HG03571 (cell line): ENCODE measurements at regions not wholly inside any gene's neighbourhood (a gene's known extent, or its start where the extent isn't known, plus 50 kb on each side); places are given as distances from the start of the nearest gene placed in this dataset.

Source experiments
- ATAC-seq: cut with Tn5 transposase; IDR thresholded peaks from one replicate; pipeline ENCODE4 v1.9.1; 2021; ENCODE audit not compliant: unreplicated experiment

DNA sequence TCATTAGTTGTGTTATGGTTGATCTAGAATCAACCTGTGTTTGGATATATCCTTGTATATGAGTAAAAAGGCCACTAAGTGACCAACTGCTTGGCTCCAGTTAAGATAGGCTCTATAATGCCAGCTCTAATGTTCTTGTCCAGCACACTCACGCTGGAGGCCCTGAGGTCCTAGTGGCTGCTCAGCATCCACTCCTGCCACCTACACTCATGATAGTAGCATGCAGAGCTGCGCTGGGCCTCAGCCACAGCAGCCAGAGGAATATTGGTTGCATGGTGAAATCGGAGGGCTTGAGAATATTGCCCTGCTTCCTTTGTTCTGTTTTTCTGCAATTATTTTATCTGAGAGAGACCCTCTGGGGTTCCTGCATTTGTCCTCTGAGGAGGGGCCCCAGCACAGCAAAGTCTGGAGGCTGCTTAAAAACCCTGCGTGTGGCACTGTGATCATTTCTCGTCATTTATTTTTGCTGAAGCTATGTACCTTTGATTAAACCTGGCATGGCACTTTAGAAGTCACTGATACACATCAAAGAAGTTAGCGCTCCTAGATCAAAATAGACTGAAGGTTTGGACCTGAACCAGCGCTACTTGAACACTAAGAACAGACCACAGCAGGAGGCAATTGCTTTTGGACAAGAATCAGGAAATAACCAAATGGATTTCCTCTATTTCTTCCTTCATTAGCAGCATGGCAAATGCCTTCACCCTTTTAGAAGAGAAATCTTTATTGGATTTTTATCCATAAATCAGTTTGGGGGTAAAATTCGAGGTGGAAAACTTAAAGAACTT lies 398.4 kb upstream of the ID4 start:
- no peak for ATAC-seq

GRCh38 chr6:19440531-19440930 lies 396.6 kb upstream of the ID4 start:
- no peak for ATAC-seq

DNA sequence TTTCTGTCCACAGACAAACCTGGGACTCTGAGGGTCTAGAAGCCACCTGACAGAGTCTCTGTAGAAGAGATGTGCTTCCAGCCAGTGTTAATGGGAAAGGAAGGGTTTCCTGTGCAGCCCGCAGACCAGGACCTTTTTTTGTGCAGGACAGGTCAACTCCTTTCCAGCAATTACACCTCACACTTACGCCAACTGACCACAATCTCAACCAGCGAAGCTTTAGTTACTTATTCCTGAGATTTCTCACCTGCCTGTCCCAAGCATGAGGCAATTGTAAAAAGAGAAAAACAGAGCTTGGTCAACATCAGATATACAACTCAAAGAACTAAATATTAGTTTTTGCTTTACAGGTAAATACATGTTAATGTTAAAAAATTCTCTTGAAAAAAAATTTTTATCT lies 393.8 kb upstream of the ID4 start:
- no peak for ATAC-seq

GRCh38 chr6:19444041-19444440 lies 393.1 kb upstream of the ID4 start:
- no peak for ATAC-seq

DNA sequence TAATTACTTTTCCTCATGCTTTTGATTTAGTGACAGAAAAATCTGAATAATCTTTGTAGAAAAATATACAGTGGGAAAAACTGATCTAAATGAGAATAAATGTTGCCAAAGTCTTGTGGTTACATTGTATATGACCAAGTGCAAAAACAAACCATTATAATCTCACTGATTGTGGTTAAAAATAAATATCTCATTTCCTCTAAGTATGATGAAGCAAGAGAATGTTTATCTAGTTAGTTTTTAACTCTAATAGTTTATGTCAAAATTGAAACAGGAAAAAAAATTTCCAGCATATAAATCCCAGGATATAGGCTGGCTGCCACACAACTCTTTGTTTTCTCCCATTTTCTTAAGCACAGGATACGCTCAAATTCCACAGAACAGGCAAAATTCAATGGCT lies 392.7 kb upstream of the ID4 start:
- ATAC-seq, result no peak

- no peak for ATAC-seq
Observed at GRCh38 chr6:19446570-19446969, 390.6 kb upstream of the ID4 start.

- ATAC-seq, result no peak
Observed at GRCh38 chr6:19450651-19451050, 386.5 kb upstream of the ID4 start.

DNA sequence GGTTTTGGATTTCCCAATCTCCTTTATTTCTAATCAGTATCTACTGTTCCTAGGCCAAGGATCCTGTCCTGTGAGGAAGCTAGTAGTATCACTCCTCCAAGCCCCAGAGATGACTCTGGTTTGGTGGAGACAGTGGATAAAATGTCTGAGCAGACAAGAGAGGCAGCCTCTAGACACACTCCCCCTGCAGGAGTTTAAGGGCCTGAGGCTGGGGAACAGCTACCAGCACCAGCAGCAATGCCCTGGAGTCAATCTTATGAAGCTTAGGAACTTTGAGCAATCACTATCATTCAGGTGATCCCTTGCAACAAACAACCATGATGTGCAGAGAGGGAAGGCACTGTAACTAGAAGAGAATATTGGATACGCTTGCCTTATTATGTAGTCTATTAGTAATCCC lies 384.7 kb upstream of the ID4 start:
- ATAC-seq, result no peak

DNA sequence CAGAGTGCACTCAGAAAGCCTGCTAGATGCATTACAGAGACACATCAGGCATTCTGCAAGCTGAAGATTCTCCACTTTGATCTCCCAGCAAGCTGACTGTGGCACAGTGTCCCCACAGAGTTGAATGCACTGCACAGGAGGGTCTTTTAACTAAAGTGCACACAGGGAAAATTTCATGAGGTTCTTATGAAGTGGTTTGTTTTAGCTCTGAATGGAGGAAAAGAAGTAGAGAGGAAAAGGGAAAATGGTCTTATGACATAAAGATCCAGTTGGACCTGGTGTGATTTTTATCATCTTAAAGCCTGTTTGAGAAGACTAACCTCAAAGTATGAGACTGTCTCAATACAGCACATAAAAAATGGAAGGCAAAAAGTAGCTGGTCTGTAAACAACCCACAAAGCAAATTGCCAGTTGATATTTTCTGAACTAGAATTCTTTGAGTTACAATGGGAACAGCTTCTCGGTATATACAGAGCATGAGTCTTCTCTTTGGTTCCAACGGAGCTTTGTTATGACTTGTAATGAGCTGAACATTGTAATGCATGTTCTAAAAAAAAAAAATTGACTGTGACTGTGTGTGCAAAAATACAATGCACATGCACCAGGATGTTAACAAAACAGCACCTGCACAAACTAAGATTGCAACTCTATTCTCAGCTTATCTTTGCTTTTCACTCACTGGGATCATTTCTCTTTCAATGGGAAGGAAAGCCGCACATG lies 383.0 kb upstream of the ID4 start:
- ATAC-seq, result no peak

DNA sequence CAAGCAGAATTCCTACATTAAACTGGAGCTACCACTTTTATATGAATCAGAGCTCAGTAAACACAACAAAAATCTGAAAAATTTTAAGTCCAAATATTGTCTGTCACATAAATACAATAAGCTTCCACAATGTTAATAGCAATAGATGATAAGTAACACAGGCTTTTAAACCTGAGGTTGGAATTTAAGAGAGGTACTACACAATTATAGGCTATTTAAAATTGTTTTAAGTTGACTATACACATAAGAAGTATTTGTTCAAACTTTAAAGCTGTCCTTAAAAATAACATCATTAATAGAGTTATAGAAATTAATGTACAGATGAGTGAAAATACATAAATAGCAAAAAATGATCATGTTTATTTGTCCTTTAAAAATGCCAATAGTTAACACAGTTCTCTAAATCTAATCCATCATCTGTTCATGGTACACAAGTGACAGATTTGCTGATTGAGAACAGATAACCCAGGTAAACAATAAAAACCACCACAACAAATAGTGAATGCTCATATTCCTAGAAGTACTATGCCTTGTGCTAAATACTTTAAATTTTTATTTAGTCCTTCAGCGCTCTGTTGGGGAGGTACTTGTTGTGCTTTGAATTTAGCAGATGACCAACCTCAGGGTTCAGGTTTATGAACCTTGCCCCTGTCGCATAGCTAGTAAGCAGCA lies 382.3 kb upstream of the ID4 start:
- no peak for ATAC-seq

- no peak for ATAC-seq
Observed at GRCh38 chr6:19463250-19463649, 373.9 kb upstream of the ID4 start.

GRCh38 chr6:19463925-19464324 lies 373.2 kb upstream of the ID4 start:
- no peak for ATAC-seq

DNA sequence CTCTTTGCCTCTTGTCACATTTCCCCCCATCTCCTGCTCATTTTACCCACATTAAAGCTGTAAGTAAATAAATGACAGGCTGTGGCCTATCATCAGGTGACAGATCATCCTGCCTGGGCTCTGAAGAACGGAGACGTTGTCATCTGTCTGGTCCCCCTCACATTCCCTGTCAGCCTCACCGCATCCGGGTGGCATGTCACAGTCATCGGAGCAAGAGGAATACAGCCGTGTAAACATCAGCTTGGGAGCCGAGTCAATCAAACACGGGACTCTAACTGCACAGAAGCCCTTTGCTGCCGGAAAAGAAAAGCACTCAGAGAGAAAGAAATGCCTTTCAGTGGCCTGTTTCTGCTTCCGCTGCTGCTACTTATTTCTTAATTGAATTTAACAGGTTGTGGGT lies 371.9 kb upstream of the ID4 start:
- ATAC-seq, result no peak

GRCh38 chr6:19465760-19466159 lies 371.4 kb upstream of the ID4 start:
- no peak for ATAC-seq

- no peak for ATAC-seq
Observed at GRCh38 chr6:19470333-19470732, 366.8 kb upstream of the ID4 start.

DNA sequence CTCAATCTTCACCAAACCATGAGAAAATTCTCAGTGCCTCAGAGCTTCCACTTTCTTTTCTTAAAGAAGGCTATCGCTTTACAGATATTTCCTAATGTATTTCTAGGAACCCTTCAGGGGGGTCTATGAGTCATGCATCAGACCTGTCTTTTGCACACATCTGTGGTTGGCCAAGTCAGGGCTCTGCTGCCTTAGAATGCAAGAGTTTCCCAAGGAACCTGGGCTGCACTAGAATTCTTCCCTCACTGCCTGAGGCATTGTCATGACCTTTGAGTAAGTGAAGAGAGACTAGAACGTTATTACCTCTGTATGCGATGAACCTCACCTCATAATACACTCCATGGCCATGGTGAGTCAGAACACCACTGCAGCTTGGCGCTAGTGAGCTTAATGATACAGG lies 365.0 kb upstream of the ID4 start:
- ATAC-seq, result no peak

DNA sequence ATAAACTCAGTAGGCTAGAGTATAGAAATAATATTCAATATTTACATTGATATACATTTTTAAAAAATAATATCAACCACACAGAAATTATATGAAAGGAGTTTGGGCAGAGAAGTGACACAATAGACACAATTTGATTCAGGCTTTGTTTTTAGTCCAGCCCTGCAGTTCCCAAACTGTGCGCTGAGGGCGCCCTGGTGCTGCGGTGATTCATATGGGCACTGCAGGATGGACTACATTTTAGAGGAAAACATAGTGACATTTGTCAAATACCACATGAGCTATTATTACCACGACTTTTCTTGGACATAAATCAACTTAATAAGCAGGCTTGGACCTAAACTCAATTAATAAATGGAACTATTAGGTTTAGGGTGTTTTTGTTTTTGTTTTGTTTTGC lies 364.3 kb upstream of the ID4 start:
- ATAC-seq, result no peak

- ATAC-seq, result no peak
Observed at GRCh38 chr6:19477563-19477962, 359.6 kb upstream of the ID4 start.

- ATAC-seq, result no peak
Observed at GRCh38 chr6:19478273-19478672, 358.9 kb upstream of the ID4 start.

DNA sequence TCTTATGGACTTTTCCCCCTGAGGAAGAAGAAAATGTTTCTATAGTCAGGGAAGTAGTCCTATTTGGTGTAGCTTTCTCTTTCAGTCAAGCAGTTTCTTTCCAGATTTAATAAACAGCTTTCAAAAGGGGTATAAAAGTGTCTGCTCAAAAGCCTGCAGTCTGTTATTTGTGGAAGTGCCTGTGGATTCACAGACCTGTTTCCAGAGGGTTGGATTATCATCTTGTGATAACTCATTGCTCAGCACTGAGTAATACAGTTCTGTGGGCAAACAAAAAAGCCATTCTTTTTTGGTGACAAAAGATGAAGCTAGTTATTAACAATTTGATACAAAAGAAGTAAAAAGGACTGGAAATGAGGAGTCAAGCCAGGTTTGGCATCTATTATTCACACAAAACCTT lies 358.2 kb upstream of the ID4 start:
- ATAC-seq, result no peak

GRCh38 chr6:19479551-19479950 lies 357.6 kb upstream of the ID4 start:
- no peak for ATAC-seq
